Left ventricle myocardium inferior (tissue), 1 donor: ENCODE measurements at regions not wholly inside any gene's neighbourhood (a gene's known extent, or its start where the extent isn't known, plus 50 kb on each side); places are given as distances from the start of the nearest gene placed in this dataset.

Experiments used
- DNase-seq: peaks from one replicate; pipeline ENCODE4 v3.0.0-alpha.2; 2020
- H3K27ac ChIP-seq: fragments of 200-600 bp; replicated peaks from 2 replicates; pipeline ENCODE4 v1.8.0; 2021
- H3K27me3 ChIP-seq: fragments of 200-600 bp; 2 replicates; pipeline ENCODE4 v1.8.0; 2021; ENCODE audit warnings: low read depth
- H3K36me3 ChIP-seq: fragments of 200-600 bp; 2 replicates; pipeline ENCODE4 v1.8.0; 2021
- H3K4me1 ChIP-seq: fragments of 200-600 bp; 2 replicates; pipeline ENCODE4 v1.8.0; 2021
- H3K4me3 ChIP-seq: fragments of 200-600 bp; 2 replicates; pipeline ENCODE4 v1.8.0; 2021; ENCODE audit warnings: mild to moderate bottlenecking, moderate library complexity
- H3K9me3 ChIP-seq: fragments of 200-600 bp; replicated peaks from 2 replicates; pipeline ENCODE4 v1.8.0; 2021
- intact Hi-C: fragments of 100-400 bp; cut with micrococcal nuclease; formaldehyde crosslinking; loops from one replicate; pipeline ENCODE4 v1.11.0; 2022
- TF ChIP-seq, protein P1 (sequence below): fragments of 200-600 bp; IDR thresholded peaks from 2 replicates; pipeline ENCODE4 v1.8.0; 2021; ENCODE audit warnings: antibody characterized with exemption, mild to moderate bottlenecking, borderline replicate concordance
- donor health status: DM: no; HTN: yes; CAD: no; lungs with severe emphysema.

DNA sequence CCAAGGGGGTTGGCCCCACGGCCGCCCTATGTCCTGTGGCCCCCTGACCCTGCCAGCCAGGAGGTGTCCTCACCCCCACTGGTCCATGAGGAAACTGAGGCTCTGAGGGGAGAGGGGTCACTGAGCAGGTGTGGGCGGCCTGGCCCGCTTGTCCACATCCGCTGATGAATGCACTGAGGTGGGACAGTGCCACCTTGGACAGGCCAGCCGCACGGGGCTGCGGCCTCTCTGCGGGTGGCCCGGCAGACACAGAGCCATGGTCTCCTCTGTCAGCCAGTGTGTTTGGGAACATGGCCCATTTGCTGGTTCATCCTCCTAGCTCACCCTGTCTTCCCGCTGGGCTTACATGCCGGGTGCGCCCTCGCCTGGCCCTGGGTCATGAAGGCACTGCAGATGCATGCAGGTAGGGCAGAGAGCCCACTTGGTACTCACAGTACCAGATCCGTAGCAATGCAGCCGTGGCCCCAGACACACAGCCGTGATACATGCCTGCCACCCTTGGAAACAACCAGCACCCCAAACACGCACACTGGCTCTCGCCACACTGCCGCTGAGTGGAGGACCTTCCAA, 93.9 kb downstream of the ENGASE start:
- peaks cover 74% of the 10 kb centered on the region for H3K27me3 ChIP-seq

DNA sequence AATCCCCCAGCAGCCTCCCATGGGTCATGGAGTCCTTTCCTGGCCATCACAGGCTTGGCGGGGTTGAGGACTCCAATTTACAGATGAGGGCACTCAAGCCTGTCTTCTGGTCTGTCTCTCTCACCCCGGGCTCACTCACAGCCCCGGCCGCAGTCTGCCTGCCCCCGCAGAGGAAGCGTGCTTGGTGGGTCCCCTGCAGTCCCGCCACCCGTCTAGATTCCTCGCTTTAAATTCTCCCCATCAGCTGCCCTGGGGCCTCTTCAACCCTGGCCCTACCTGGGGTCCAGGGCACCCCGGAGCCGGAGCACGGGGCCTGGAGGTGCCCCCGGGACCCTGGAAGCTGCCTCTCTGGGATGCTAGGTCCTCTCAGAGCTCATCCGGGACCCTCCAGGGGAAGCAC, 92.9 kb downstream of the ENGASE start:
- no peak for DNase-seq
- intact Hi-C loops = no loop called here
- TF ChIP-seq, protein P1, sequence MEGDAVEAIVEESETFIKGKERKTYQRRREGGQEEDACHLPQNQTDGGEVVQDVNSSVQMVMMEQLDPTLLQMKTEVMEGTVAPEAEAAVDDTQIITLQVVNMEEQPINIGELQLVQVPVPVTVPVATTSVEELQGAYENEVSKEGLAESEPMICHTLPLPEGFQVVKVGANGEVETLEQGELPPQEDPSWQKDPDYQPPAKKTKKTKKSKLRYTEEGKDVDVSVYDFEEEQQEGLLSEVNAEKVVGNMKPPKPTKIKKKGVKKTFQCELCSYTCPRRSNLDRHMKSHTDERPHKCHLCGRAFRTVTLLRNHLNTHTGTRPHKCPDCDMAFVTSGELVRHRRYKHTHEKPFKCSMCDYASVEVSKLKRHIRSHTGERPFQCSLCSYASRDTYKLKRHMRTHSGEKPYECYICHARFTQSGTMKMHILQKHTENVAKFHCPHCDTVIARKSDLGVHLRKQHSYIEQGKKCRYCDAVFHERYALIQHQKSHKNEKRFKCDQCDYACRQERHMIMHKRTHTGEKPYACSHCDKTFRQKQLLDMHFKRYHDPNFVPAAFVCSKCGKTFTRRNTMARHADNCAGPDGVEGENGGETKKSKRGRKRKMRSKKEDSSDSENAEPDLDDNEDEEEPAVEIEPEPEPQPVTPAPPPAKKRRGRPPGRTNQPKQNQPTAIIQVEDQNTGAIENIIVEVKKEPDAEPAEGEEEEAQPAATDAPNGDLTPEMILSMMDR = no peak
- H3K4me3 ChIP-seq = no peak overlapping the region
- no peaks in the 10 kb centered on the region for H3K9me3 ChIP-seq
- H3K27ac ChIP-seq = no peak overlapping the region
- no peaks in the 10 kb centered on the region for H3K4me1 ChIP-seq
- no peaks in the 10 kb centered on the region for H3K36me3 ChIP-seq
- peaks cover 84% of the 10 kb centered on the region for H3K27me3 ChIP-seq

More for the DNA sequence above, 93.9 kb downstream of the ENGASE start:
- Histone ChIP-seq H3K36me3 (no peaks in the 10 kb centered on the region), H3K9me3 (no peaks in the 10 kb centered on the region), H3K4me1 (no peaks in the 10 kb centered on the region), H3K4me3 (no peak overlapping the region), H3K27ac (no peak overlapping the region)
- intact Hi-C loops = no loop called here
- TF ChIP-seq, protein P1 = no peak
- DNase-seq = no peak

DNA sequence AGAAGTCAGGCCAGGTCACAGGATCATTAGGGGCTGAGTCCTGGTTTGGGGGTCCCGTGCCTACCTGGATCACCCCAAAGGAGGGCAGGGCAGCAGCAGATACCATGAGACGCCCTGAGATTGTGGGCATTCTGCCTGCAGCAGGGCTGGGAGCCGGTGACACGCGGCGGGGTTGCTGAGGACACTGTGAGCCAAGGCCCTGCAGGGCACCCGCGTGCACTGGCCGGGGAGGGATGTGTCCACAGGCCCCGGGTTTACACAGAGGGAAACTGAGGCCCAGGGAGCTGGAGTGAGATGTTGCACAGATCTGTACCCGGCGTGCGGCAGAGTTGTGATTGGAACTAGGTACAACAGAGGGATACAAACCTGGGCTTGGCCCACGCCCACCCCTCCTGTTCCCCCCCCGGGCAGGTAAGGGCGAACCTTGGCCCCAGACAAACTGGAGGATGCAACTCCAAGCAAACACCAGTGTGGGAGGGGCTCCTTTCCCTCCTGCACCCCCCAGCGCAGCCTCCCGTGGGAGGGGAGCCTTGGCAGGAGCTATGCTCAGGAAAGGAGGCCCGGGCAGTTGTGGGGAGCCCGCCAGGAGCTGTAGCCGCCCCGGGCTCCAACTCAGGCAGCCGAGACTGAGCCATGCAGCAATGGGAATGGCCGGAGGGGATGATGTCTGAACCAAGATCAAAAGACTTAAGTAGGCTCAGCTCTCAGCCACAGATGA, 91.3 kb downstream of the ENGASE start:
- Histone ChIP-seq H3K9me3 (no peaks in the 10 kb centered on the region), H3K4me3 (no peak overlapping the region), H3K4me1 (no peaks in the 10 kb centered on the region), H3K27ac (no peak overlapping the region), H3K27me3 (peaks cover 95% of the 10 kb centered on the region), H3K36me3 (no peaks in the 10 kb centered on the region)
- no peak for DNase-seq
- intact Hi-C loops = no loop called here
- TF ChIP-seq, protein P1 = no peak

DNA sequence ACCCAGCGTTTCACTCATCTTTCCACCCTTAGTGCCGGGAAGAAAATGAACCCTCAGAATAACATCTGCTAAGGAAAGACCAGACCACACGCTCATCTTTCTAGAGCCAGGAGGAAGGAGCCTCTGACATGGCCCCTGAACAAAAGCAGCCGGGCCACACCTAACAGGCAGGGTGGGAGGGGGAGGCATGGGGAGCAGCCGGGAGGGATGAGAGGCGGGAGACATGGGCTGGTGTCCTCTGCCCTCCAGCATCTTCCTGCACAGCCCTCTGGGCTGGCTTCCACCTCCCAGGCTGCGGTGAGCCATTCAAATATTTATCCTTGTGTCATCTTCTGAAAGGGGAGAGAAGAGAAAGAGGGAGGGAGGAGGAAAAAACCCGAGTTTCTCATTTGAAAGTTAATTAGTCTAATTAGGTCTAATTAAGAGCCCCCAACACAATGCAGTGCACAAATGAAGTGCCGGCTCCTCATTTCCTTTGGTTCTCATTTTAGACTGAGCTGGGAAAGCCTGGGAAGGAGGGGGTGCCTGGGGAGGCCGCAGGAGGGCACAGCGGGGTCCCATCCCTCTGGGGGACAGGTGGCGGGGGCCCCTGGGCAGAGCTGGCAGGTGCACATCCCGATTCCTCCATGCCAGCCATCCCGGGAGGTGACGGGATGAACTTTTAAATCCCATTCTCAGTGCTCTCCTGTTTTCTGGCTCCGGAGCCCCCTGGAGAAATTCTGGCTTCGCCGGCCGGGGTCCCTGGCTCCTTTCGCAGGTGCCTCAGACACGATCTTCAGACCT, 90.5 kb downstream of the ENGASE start:
- TF ChIP-seq, protein P1 = no peak
- intact Hi-C loops = no loop called here
- no peak overlapping the region for H3K27ac ChIP-seq
- DNase-seq = no peak
- no peak overlapping the region for H3K4me3 ChIP-seq
- no peaks in the 10 kb centered on the region for H3K4me1 ChIP-seq
- no peaks in the 10 kb centered on the region for H3K9me3 ChIP-seq
- H3K27me3 ChIP-seq = peaks cover 95% of the 10 kb centered on the region
- H3K36me3 ChIP-seq = no peaks in the 10 kb centered on the region

DNA sequence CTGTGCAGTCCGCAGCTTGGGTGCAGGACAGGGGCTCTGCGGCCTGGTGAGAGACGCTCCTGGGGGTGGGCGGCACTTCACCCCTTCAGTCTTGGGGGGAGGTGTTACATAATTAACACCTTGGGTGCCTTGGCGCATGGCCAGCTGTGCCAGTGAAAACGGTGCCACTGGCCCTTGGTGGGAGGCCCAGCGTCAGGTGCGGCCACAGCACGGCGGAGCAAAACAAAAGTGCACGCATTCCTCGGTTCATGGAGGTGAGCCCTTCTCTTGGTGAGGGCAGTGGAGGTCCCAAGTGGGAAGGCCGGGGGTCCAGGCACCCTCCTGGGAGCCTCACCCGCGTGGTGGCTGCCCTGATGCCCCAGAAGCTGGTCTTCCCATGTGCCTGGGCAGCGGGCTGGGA, 89.8 kb downstream of the ENGASE start:
- Histone ChIP-seq H3K36me3 (no peaks in the 10 kb centered on the region), H3K4me3 (no peak overlapping the region), H3K27me3 (peaks cover 95% of the 10 kb centered on the region), H3K9me3 (no peaks in the 10 kb centered on the region), H3K4me1 (no peaks in the 10 kb centered on the region), H3K27ac (no peak overlapping the region)
- intact Hi-C loops = no loop called here
- TF ChIP-seq, protein P1 = no peak
- DNase-seq = no peak
